Epithelial cell of esophagus (primary cell): ENCODE measurements at regions not wholly inside any gene's neighbourhood (a gene's known extent, or its start where the extent isn't known, plus 50 kb on each side); places are given as distances from the start of the nearest gene placed in this dataset.

Source experiments
- DNase-seq: peaks from one replicate; pipeline ENCODE4 v3.0.0; 2010; ENCODE audit warnings: low read depth
- H3K4me3 ChIP-seq: 2 replicates; pipeline ENCODE4 v1.5.1; 2011; ENCODE audit warnings: mild to moderate bottlenecking, low read length, control low read depth
- TF ChIP-seq, protein P1 (sequence below): IDR thresholded peaks from 2 replicates; pipeline ENCODE4 v1.5.1; 2011; ENCODE audit warnings: low read depth, mild to moderate bottlenecking, low read length, control low read depth, inconsistent platforms; ENCODE audit not compliant: insufficient read depth; ENCODE audit errors: missing control alignments

DNA sequence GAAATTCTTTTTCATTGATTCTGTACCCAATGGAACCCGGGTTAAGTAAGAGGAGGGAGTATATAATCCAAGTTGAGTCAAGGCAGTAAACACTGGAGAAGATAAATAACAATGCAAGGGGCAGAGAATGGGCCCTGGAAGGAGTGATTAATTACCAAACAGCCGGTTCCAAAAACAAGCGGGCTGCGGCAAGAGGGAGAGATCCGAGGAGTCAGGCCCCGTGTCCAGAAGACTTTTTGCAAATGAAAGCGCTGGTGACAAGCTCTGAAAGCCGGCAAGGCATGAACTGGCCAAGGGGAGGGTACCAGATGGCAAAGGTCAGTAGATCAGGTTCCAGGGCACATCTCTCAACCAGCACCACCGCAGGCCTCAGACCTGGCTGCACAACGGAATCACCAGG is 294.9 kb downstream of the BCOR start:
- no peak for DNase-seq
- TF ChIP-seq, protein P1, sequence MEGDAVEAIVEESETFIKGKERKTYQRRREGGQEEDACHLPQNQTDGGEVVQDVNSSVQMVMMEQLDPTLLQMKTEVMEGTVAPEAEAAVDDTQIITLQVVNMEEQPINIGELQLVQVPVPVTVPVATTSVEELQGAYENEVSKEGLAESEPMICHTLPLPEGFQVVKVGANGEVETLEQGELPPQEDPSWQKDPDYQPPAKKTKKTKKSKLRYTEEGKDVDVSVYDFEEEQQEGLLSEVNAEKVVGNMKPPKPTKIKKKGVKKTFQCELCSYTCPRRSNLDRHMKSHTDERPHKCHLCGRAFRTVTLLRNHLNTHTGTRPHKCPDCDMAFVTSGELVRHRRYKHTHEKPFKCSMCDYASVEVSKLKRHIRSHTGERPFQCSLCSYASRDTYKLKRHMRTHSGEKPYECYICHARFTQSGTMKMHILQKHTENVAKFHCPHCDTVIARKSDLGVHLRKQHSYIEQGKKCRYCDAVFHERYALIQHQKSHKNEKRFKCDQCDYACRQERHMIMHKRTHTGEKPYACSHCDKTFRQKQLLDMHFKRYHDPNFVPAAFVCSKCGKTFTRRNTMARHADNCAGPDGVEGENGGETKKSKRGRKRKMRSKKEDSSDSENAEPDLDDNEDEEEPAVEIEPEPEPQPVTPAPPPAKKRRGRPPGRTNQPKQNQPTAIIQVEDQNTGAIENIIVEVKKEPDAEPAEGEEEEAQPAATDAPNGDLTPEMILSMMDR = no peak
- H3K4me3 ChIP-seq = no peak overlapping the region

DNA sequence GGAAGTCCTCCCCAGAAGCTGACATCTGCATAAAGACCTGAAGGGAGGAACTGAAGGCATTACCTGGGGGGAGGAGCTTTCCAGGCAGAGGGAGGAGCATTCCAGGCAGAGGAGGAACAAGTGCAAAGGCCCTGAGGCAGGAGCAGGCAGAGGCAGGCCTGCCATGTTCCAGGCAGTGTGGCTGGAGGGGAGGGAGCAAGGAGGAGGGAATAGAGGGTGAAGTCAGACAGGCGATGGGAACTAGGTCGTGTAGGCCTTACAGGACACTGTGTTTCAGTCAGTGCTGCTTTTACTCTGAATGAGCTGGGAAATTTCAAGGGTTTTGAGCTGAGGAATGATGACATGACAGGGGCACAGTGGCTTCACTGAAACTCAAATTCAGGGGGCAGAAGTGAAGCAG is 292.7 kb downstream of the BCOR start:
- DNase-seq = peak; percentile 35
- TF ChIP-seq, protein P1 = no peak
- no peak overlapping the region for H3K4me3 ChIP-seq

DNA sequence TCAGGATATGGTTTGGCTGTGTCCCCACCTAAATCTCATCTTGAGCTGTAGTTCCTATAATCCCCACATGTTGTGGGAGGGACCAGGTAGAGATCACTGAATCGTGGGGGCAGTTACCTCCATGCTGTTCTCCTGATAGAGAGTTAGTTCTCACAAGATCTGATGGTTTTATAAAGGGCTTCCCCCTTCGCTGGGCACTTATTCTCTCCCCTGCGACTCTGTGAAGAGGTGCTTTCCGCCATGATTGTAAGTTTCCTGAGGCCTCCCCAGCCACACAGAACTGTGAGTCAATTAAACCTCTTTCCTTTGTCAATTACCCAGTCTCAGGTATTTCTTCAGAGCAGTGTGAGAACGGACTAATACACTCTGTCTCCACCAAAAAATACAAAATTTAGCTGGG is 291.9 kb downstream of the BCOR start:
- TF ChIP-seq, protein P1 = no peak
- no peak for DNase-seq
- no peak overlapping the region for H3K4me3 ChIP-seq

DNA sequence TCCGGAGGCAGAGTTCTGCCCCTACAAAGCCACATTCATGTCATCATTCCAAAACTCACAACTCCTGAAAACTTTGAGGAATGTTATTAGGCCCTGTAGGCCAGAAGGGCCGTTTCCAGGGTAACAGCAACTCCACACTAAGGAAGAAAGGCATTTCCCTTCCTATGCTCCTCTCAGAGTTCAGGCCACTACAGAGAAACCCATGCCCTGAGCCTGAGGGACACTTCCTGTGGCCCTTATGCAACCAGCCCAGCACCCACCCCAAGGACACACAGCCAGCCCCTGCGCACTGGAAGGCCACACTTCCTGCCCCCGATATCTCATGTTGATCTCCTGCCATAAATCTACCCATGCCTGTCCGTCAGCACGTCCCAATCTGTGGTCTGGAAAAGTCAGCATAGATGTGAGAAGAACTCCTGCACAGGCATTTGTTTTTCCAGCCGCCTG is 289.3 kb downstream of the BCOR start:
- TF ChIP-seq, protein P1 = no peak
- no peak for DNase-seq
- no peak overlapping the region for H3K4me3 ChIP-seq

DNA sequence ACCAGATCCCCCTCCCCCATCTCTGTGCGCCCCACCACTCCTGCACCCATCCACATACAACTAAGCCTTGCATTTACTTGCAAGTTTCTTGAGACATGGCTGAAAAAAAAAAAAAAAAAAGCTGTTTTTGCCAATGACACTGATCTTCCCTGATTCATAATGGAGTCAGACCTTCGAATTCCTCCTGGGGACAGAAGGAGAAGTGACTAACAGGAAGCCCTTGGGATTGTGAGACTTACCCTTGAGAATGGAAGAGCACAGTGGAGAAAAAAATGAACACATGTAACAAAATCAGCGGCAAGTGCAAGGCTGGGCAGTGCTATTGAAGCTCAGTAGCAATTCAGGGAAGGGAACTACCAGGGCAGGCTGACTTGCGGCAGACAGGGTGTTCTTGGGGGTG is 288.4 kb downstream of the BCOR start:
- peak; percentile 82 for DNase-seq
- no peak overlapping the region for H3K4me3 ChIP-seq
- TF ChIP-seq, protein P1 = no peak

DNA sequence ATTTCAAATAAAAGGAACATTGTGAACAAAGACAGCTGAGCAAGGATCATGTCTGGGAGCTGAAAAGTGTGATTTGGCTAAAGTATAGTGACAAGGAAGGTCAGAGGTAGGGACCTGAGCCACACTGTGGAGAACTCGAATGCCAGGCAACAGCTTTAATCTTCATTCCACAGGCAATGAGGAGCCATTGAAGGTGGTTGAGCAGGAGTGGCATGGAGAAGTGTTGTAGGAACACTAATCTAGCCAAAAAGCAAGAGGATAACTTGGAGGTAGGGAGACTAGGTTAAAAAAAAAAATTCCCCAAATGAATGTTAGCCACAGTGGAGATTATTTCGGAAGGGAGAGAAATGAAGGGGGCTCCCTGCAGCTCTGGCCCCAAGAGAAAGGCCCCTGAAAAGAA is 286.9 kb downstream of the BCOR start:
- no peak for DNase-seq
- TF ChIP-seq, protein P1 = no peak
- H3K4me3 ChIP-seq = no peak overlapping the region

DNA sequence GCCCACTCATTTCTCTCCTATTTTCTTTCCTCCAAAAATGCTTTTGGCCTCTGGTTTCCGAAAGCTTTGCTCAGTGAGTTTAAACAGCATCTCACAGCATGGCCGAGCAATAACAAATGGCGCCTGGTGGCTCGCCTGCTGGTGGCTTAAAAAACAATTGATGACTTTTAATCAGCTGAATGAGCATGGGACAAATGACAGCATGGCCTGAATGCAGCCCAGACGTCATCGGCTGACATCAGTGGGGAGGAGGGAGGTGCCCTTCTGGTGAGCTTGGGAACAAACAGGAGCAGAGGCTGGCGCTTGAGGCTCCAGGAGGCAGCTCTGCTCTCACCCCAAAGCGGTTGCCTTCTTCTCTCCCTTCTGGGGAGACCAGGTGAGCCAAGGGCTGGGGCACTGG is 286.4 kb downstream of the BCOR start:
- DNase-seq = no peak
- H3K4me3 ChIP-seq = no peak overlapping the region
- TF ChIP-seq, protein P1 = no peak
